Endothelial cell of umbilical vein (primary cell): ENCODE measurements at regions not wholly inside any gene's neighbourhood (a gene's known extent, or its start where the extent isn't known, plus 50 kb on each side); places are given as distances from the start of the nearest gene placed in this dataset.

Source experiments
- BruUV-seq: library from RNA; stranded (reverse); fragments of 400-500 nt; replicated peaks from 2 replicates; lab custom pipeline; 2021; lab: Mats Ljungman, UMichigan
- CTCF ChIA-PET: fragments of 300-600, 350-600 bp; sonication (Branson Sonifier 250); formaldehyde crosslinking; loops from one replicate; lab custom pipeline; 2021; ENCODE audit warnings: antibody characterized with exemption, inconsistent platforms; lab: Charles Lee
- POLR2A ChIA-PET: fragments of 300-600, 350-600 bp; sonication (Branson Sonifier 250); formaldehyde crosslinking; loops from one replicate; lab custom pipeline; 2021; ENCODE audit warnings: antibody characterized with exemption, inconsistent platforms; lab: Charles Lee
- DNase-seq: peaks from one replicate; pipeline ENCODE4 v3.0.0-alpha.2; 2011; ENCODE audit warnings: low read depth, low spot score
- FAIRE-seq: peaks from 2 replicates; lab custom pipeline; 2011; peaks lifted over from hg19 to GRCh38; lab: Jason Lieb, UNC
- H2AFZ ChIP-seq: 2 replicates; pipeline ENCODE4 v1.6.0; 2012; ENCODE audit warnings: low read depth, low read length, control low read depth, inconsistent platforms
- H3K27ac ChIP-seq: 2 replicates; pipeline ENCODE4 v1.5.1; 2011; ENCODE audit warnings: low read depth, mild to moderate bottlenecking, control low read depth, low read length, moderate library complexity; ENCODE audit not compliant: insufficient read depth
- H3K27me3 ChIP-seq, 2 experiments: 2 replicates each; pipeline versions ENCODE4 v1.6.0 to v1.6.1; 2011; ENCODE audit warnings: low read length in 2 of 2, mixed read lengths in 1 of 2; ENCODE audit not compliant: control insufficient read depth in 2 of 2, insufficient read depth in 2 of 2
- H3K36me3 ChIP-seq, 2 experiments: 2 replicates in 1 of 2; 3 replicates in 1 of 2; pipeline ENCODE4 v1.5.1; 2011; ENCODE audit warnings: low read length in 2 of 2, mild to moderate bottlenecking in 1 of 2, moderate library complexity in 1 of 2; ENCODE audit not compliant: control insufficient read depth in 2 of 2, insufficient read depth in 2 of 2; ENCODE audit errors: extremely low read depth in 1 of 2
- H3K4me1 ChIP-seq: 3 replicates; pipeline ENCODE4 v1.5.1; 2011; ENCODE audit warnings: mild to moderate bottlenecking, low read length; ENCODE audit not compliant: control insufficient read depth, insufficient read depth; ENCODE audit errors: extremely low read depth
- H3K4me2 ChIP-seq: 2 replicates; pipeline ENCODE4 v1.6.1; 2011; ENCODE audit warnings: low read length, control low read depth, mixed read lengths; ENCODE audit not compliant: insufficient read depth
- H3K4me3 ChIP-seq, 3 experiments: fragments of 200-600 bp in 1 of 3; sonication (generic), shearing (Covaris generic) in 1 of 3; replicated peaks in 1 of 3; 2 replicates each; pipeline ENCODE4 v1.5.1; 2011 to 2016; ENCODE audit warnings: control low read depth in 3 of 3, low read length in 3 of 3, mild to moderate bottlenecking in 2 of 3, inconsistent platforms in 1 of 3, low read depth in 1 of 3, moderate library complexity in 1 of 3; ENCODE audit not compliant: insufficient read depth in 1 of 3
- H3K79me2 ChIP-seq: 2 replicates; pipeline ENCODE4 v1.6.0; 2012; ENCODE audit warnings: low read length, inconsistent platforms; ENCODE audit not compliant: control insufficient read depth, insufficient read depth
- H3K9ac ChIP-seq: replicated peaks from 2 replicates; pipeline ENCODE3; 2011; ENCODE audit warnings: low read length, control low read depth; ENCODE audit not compliant: insufficient read depth; ENCODE audit errors: extremely low read depth
- H3K9me1 ChIP-seq: replicated peaks from 3 replicates; pipeline ENCODE4 v1.6.0; 2011; ENCODE audit warnings: mild to moderate bottlenecking, low read length; ENCODE audit not compliant: control insufficient read depth, insufficient read depth; ENCODE audit errors: extremely low read depth
- H3K9me3 ChIP-seq: replicated peaks from 2 replicates; pipeline ENCODE4 v1.5.1; 2012; ENCODE audit warnings: low read length, inconsistent platforms; ENCODE audit not compliant: control insufficient read depth, insufficient read depth
- H4K20me1 ChIP-seq: replicated peaks from 2 replicates; pipeline ENCODE3; 2011; ENCODE audit warnings: mild to moderate bottlenecking, low read length; ENCODE audit not compliant: control insufficient read depth, insufficient read depth; ENCODE audit errors: extremely low read depth
- EZH2 ChIP-seq: IDR thresholded peaks from 2 replicates; pipeline ENCODE4 v1.6.1; 2012; ENCODE audit warnings: borderline replicate concordance, low read depth, mild to moderate bottlenecking, moderate library complexity, low read length, inconsistent platforms; ENCODE audit not compliant: severe bottlenecking
- FOS ChIP-seq: IDR thresholded peaks from 2 replicates; pipeline ENCODE4 v1.6.1; 2011; ENCODE audit warnings: mild to moderate bottlenecking, low read length, moderate library complexity, borderline replicate concordance; ENCODE audit not compliant: insufficient read depth
- GATA2 ChIP-seq: IDR thresholded peaks from 2 replicates; pipeline ENCODE4 v1.7.0; 2011; ENCODE audit warnings: low read depth, mild to moderate bottlenecking, moderate library complexity, mixed read lengths, low read length; ENCODE audit not compliant: insufficient read length, insufficient read depth
- JUN ChIP-seq: IDR thresholded peaks from 2 replicates; pipeline ENCODE4 v1.6.1; 2011; ENCODE audit warnings: borderline replicate concordance, low read depth; ENCODE audit not compliant: insufficient read length, insufficient read depth
- MYC ChIP-seq: IDR thresholded peaks from one replicate; pipeline ENCODE4 v1.6.1; 2011; ENCODE audit warnings: mild to moderate bottlenecking, low read depth, low read length
- POLR2A ChIP-seq: IDR thresholded peaks from 2 replicates; pipeline ENCODE4 v1.6.1; 2012; ENCODE audit warnings: low read depth, mild to moderate bottlenecking, control low read depth, low read length
- POLR2AphosphoS5 ChIP-seq: IDR thresholded peaks from 2 replicates; pipeline ENCODE4 v1.6.1; 2012; ENCODE audit warnings: low read depth, mild to moderate bottlenecking, control low read depth, low read length, moderate library complexity; ENCODE audit not compliant: insufficient read depth
- dilution Hi-C: fragments of 300-500 bp; cut with MboI; formaldehyde crosslinking; loops from one replicate; pipeline ENCODE4 v1.15.0; 2019; ENCODE audit warnings: low sequenced_read_pairs; ENCODE audit not compliant: extremely low pct_ligation_motif_present
- intact Hi-C: fragments of 100-400 bp; cut with micrococcal nuclease; formaldehyde crosslinking; loops from one replicate; pipeline ENCODE4 v1.10.0; 2022
- TF ChIP-seq, protein P1 (sequence below): IDR thresholded peaks from 2 replicates; pipeline ENCODE4 v1.6.1; 2011; ENCODE audit not compliant: insufficient read depth, insufficient read length

DNA sequence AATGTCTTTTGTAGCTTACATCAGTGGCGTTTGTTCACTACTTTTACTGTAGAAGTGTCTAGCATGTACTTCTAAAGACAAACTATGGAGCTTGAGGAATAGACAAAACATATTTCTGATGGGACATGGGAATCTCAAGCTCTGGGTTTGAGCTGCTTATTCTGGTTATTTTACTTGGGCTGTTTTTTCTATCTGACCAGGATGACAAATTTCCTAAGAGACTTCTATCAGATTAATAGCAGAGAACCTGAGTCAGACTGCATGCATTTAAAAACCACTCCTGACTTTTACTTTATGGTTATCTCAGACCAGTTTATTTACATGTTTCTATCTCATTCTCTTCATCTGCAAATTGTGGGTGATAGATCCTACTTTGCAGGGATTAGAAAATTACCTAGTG is 1282.3 kb upstream of the GJE1 start:
- intact Hi-C loops (loop anchor here (10.0 kb wide), 1 partner anchor 876 kb away; no protein-coding TSS in a partner anchor), dilution Hi-C loops (no loop called here)
- Histone ChIP-seq H3K4me3 (no peak overlapping the region), H3K9me3 (no peaks in the 10 kb centered on the region), H3K27ac (peak overlapping the region; percentile 59), H2AFZ (peak overlapping the region; percentile 17), H3K4me1 (peaks cover 51% of the 10 kb centered on the region), H3K79me2 (no peaks in the 10 kb centered on the region), H4K20me1 (no peaks in the 10 kb centered on the region), H3K9ac (peak overlapping the region; percentile 25), H3K27me3 (no peaks in the 10 kb centered on the region), H3K36me3 (no peaks in the 10 kb centered on the region), H3K9me1 (no peaks in the 10 kb centered on the region), H3K4me2 (peak overlapping the region; percentile 45)
- POLR2A ChIA-PET = no interaction called here
- no TSS peak for BruUV-seq
- CTCF ChIA-PET = interaction anchor here (1.2 to 1.3 kb wide), 2 partner anchors 15 to 1481 kb away, joined by 3 read pairs; no protein-coding TSS in a partner anchor
- FAIRE-seq (peak; percentile 88), DNase-seq (peak; percentile 62)
- TF ChIP-seq POLR2A = no peak
- TF ChIP-seq FOS = peak; percentile 59
- peak; percentile 75 for TF ChIP-seq GATA2

DNA sequence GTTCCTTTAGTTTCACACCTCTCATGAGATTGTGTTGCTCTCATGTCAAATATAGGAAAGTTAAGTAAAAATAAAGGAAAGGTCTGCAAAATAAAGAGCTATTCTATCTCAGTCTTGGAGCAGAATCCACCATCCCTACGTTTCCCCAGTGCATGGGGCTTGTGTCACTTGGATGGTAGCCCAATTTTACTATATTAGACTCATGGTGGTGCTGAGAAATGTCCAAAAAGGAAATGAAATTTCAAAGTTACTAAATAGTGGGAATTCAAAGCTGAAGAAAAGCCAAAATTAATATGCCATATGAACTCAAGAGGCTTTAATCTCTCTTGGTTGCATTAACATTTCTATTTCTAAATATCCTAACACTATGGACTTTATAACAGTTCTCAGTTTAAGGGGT is 1283.3 kb upstream of the GJE1 start:
- Histone ChIP-seq H4K20me1 (no peaks in the 10 kb centered on the region), H3K9me3 (no peaks in the 10 kb centered on the region), H2AFZ (peak overlapping the region; percentile 58), H3K9me1 (no peaks in the 10 kb centered on the region), H3K4me1 (peaks cover 47% of the 10 kb centered on the region), H3K27ac (peak overlapping the region; percentile 28), H3K9ac (no peak overlapping the region), H3K79me2 (no peaks in the 10 kb centered on the region), H3K36me3 (no peaks in the 10 kb centered on the region), H3K27me3 (no peaks in the 10 kb centered on the region), H3K4me2 (no peak overlapping the region), H3K4me3 (no peak overlapping the region)
- FAIRE-seq (no peak), DNase-seq (no peak)
- intact Hi-C loops = loop anchor here (5.0 to 10.0 kb wide), 4 partner anchors 77 to 1477 kb away; partner anchors contain the start of gene CITED2
- no TSS peak for BruUV-seq
- ChIA-PET POLR2A (no interaction called here), CTCF (interaction anchor here (0.7 to 1.3 kb wide), 3 partner anchors 14 to 1480 kb away, joined by 3 read pairs; no protein-coding TSS in a partner anchor)
- dilution Hi-C loops = no loop called here
- TF ChIP-seq MYC (no peak), GATA2 (no peak), POLR2AphosphoS5 (no peak), FOS (no peak), EZH2 (no peak), JUN (no peak)
- TF ChIP-seq, protein P1, sequence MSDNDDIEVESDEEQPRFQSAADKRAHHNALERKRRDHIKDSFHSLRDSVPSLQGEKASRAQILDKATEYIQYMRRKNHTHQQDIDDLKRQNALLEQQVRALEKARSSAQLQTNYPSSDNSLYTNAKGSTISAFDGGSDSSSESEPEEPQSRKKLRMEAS = no peak
